NCI-H128 (cell line): ENCODE measurements at regions not wholly inside any gene's neighbourhood (a gene's known extent, or its start where the extent isn't known, plus 50 kb on each side); places are given as distances from the start of the nearest gene placed in this dataset.
"Not testable (repeated sequence)": the region's sequence is repeated elsewhere in the genome, so short reads cannot be mapped to it uniquely, and the experiment has no call there.

Source experiments
- DNase-seq: peaks from one replicate; lab custom pipeline; 2025; ENCODE audit not compliant: unreplicated experiment; lab: John Stamatoyannopoulos, UW

DNA sequence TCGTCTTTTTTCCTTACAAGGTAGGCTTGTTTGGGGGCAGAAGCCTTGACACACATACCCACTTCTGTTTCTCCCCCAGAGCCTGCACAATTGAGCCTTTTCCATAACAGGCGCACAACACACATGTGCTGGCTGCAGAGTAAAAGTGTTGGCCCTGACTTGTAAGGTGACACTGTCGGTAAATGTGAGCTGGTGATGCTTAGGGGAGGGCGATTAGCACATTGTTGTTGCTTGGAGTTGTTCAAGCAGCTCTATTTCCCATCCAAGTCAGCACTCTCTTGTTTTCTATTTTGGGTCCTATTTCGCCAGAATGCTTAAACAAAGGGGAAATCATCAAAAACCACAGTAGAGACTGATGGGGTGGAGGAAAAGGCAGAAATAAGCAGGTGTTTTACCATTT is 51.9 kb upstream of the PTPRJ start:
- DNase-seq: no peak

DNA sequence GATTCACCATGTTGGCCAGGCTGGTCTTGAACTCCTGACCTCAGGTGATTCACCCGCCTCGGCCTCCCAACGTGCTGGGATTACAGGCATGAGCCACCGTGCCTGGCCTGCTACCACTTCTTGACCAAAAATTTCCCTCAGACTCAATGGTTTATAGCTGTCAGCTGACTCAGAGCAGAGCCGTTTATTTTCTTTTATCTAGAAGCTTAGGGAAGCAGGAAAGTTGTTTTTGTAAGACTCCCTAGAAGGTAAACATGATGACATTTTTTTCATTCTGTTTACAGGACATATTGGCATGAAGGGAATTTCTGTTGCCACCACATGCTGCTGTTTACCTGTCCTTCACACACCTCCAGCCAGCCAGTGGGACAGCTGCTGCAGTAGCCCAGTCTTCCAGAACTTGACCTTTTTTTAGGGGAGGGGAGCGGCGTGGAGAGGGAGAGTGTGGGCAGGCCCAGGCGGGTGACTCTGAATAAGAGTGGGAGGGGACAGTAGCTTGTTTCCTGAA is 56.1 kb upstream of the PTPRJ start:
- no peak for DNase-seq

DNA sequence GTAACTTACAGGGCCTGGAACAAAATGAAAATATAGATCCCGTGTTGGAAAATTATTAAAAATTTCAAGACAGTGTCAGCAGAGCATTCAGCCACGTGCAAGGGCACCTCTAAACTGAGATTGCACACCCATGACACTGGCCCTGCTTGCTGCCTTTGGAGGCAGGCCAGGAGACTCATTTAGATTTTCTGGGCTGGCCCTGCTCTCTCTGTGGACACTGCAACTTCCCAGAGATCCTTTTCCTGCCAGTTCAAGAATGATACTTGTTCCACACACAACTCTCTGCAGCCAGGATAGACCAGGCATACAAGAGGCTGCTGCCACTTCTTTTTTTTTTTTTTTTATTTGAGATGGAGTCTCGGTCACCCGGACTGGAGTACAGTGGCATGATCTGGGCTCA is 56.7 kb upstream of the PTPRJ start:
- no peak for DNase-seq

- not testable (repeated sequence) for DNase-seq
Observed at GRCh38 chr11:47921080-47921555, 59.2 kb upstream of the PTPRJ start.

- no peak for DNase-seq
Observed at GRCh38 chr11:47918882-47919495, 61.4 kb upstream of the PTPRJ start.

DNA sequence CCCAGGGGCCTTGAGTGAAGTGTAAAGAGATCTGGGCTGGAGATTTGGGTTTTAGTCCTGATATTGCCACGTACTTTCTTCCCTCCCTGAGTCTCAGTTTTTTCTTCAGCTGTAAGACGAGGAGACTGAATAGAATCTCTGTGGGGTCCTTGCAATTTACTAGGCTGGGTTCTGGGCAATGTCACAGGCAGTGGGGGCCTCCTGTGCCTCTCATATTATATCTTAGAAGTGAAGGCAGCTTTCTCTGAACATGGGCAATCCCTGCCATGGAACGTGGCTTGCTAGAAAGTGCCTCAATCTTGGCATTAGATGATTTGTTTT is 62.0 kb upstream of the PTPRJ start:
- DNase-seq: no peak

GRCh38 chr11:47917599-47918369 is 62.6 kb upstream of the PTPRJ start:
- peak; percentile 79 for DNase-seq

DNA sequence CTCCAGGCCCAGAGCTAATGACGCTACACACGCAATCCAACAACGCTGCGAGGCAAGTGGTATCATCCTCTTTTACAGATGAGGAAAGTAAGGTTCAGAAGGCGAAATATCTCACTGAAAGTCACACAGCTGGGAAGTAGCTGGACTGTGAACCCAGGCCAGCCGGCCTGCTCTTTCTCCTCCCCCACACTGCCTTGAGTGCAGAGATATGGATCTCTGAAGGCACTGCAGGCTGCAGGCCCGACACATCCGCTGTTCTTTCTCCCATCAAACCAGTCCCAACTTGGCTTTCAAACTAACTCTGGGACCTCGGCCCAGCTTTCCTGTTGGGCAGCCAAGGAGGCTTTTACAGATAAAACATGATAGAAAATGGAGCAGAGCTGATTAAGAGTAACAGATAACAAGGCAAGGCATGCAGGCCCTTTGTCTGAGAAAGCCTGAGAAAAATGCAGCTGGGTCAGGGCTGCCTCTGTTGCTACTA is 64.0 kb upstream of the PTPRJ start:
- DNase-seq: no peak

GRCh38 chr11:47915783-47916182 is 64.6 kb upstream of the PTPRJ start:
- no peak for DNase-seq

- no peak for DNase-seq
Observed at GRCh38 chr11:47915374-47915773, 65.0 kb upstream of the PTPRJ start.

- DNase-seq: no peak
Observed at GRCh38 chr11:47914743-47915142, 65.6 kb upstream of the PTPRJ start.

- DNase-seq: no peak
Observed at GRCh38 chr11:47913529-47914244, 65.5 kb upstream of the NUP160 start.

DNA sequence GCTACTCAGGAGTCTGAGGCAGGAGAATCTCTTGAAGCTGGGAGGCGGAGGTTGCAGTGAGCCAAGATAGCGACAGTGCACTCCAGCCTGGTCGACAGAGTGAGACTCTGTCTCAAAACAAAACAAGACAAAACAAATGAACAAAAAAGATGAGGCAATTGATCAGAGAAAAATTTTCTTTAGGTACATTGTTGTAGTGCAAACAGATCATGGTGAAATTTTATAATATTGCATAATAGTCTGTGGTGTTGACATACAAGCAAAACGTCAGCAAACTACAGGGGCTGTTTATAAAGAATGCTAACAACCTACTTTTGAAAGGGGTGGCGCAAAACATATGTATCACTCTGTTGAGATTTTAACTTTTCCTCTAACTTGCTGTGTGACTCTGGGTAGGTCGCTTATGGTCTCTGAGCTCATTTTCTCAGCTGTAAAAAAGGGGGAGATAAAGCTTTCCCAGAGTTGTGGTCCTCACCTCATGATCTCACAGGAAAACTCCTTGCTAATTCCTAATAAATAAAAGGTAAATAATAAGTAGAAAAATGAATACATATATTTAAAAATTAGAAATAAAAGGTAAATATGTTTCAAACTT is 64.8 kb upstream of the NUP160 start:
- DNase-seq: no peak

GRCh38 chr11:47911149-47911548 is 63.0 kb upstream of the NUP160 start:
- DNase-seq: no peak

- DNase-seq: no peak
Observed at GRCh38 chr11:47908198-47908597, 60.0 kb upstream of the NUP160 start.

DNA sequence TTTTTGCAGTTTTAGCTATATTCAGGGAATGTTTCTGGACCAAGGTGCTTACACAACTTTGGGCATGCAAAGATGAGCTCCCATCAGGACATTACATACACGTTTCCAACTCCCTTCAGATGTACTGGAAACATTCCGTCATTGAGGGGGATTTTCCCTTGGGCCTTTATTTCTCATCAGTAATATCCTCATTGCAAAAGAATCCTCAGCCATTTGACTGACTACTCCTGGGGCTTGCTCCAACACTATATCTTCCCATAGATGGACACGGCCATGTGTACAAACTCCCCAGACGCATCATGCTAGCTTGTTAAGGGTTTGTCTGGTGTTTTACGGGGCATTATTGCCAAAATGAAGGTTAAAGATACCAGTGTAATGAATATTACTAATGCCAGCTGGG is 59.3 kb upstream of the NUP160 start:
- no peak for DNase-seq

DNA sequence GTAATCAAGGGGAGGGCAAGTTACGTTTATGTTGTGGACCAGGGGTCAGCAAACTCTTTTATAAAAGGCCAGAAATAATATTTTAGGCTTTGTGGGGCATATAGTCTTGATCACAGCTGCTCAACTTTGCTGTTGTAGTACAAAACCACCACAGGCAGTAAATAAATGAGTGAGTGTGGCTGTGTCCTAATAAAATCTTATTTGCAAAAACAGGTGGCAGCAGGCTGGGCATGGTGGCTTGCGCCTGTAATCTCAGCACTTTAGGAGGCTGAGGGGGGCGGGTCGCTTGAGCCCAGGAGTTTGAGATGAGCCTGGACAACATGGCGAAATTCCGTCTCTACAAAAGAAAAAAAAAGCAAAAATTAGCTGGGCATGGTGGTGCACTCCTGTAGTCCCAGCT is 57.9 kb upstream of the NUP160 start:
- DNase-seq: no peak

DNA sequence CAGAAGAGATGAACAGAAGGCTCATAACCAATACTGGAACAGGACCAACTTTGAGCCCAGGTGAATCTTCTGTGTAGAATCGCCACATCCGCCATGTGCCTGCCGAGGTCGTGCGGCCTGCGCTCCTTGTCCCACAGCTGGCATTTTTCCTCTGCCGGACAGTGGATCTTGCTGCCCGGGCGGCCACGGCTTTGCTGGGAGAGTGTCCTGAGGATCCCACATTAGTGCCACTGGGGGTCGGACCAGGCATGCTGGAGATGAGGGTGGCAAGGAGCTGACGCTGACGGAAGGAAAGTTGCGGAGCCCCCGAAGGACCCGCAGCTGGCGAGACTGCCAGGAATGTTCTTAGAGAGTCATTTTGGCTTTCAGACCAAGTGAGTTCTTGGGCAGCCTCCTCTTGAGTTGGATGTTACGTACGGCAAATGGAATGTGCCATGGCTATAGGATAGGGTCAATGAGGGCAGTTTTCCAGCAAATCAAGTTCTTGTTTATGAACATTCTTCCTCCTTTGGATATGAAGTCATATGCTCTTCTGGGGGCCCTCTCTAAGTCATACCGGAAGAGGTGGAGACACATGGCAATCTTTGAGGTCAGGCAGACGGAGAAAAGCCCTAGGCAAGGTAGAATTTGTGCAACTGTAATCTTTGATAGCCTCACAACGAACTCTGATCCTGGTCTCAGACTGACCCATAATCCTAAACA is 57.4 kb upstream of the NUP160 start:
- no peak for DNase-seq

DNA sequence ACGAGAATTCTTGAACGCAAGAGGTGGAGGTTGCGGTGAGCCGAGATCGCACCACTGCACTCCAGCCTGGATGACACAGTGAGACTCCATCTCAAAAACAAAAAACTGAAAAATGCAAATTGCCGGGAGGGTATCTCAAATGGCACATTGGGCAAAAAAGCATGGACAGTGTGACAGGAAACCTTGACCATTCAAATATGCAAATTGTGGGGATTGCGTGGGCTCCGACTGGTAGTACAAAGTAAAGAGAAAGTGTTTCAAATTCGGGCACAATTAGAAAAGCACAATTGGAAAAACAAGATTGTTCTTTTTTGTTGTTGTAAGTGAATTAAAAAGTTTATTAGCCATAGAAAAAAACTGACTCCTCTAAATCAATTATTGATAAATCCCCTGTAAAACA is 56.7 kb upstream of the NUP160 start:
- no peak for DNase-seq

GRCh38 chr11:47904048-47904447 is 55.9 kb upstream of the NUP160 start:
- no peak for DNase-seq

DNA sequence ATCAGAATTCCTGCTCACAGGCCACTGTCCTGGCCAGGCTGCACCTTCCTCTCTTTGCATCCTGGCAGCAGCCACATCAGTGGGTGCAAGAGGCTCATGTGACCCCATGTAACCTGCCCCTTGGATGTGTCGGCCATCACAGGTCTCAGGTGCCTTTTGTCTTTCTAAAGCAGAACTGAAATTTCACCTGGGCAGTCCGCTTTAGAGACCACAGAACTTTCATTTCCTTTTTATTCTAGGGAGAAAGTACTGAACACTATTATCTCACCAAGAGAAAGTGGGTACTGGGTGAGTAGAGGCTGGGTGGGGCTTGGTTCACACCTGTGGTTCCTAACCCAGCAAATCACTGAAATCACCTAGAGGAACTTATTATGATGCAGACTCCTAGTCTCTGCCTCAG is 51.7 kb upstream of the NUP160 start:
- DNase-seq: no peak
